Kidney capillary endothelial cell (primary cell): ENCODE measurements at regions not wholly inside any gene's neighbourhood (a gene's known extent, or its start where the extent isn't known, plus 50 kb on each side); places are given as distances from the start of the nearest gene placed in this dataset.
"Not testable (repeated sequence)": the region's sequence is repeated elsewhere in the genome, so short reads cannot be mapped to it uniquely, and the experiment has no call there.

Experiments
- DNase-seq: peaks from one replicate; pipeline ENCODE4 v3.0.0-alpha.2; 2018; ENCODE audit warnings: low spot score

DNA sequence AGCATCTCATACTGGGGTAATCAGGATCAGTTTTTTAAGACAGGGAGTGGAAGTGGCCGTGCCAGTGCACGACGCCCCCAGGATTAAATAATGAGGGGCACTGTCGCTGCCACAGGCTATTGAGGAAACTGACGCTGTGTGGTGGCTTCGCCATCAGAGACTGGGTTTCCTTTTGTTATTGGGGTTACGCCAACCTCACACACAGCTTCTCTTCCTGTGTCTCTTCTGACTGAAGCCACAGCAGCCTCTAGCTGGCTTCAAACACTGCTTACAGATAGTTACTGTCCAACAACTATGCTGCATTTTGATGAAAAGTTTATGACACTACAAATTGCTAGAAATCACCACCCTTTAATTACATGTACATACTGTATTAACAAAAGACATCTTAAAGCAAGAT lies 521.9 kb upstream of the SALL3 start:
- DNase-seq, result no peak

DNA sequence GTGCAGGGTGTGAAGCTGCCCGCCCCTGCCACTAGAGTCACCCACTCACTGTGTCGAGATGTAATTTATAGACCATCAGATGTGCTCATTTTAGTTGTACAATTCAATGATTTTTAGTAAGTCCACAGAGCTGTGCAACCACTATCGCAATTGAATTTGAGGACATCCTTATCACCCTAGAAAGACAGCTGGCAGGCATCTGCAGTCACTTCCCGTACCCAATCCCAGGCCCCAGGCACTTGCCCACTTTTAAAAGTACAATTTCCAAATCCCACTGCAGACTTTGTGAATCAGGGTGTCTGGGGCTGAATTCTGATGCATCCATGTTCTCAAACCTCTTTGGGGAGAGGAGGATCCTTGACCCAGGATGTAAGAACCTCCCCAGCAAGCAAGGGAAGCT lies 521.3 kb upstream of the SALL3 start:
- no peak for DNase-seq

DNA sequence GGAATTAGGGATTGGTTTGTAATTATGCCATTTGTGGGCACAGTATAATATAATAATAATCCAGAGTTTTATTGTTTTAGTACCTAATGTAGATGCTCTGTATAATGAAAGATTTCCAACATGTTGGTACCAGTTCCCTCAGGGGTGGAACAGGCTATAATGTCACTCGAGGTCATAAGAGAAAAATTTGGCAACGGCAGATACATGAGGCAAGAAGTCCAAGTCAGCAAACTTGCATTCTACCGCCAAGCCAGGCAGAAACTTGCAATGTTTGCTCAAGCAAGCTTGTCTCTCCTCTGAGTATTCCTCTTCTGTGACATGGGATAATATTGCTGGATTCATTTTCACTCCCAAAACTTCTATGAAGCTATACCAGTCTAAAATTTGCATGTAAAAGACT lies 520.0 kb upstream of the SALL3 start:
- DNase-seq, result no peak

DNA sequence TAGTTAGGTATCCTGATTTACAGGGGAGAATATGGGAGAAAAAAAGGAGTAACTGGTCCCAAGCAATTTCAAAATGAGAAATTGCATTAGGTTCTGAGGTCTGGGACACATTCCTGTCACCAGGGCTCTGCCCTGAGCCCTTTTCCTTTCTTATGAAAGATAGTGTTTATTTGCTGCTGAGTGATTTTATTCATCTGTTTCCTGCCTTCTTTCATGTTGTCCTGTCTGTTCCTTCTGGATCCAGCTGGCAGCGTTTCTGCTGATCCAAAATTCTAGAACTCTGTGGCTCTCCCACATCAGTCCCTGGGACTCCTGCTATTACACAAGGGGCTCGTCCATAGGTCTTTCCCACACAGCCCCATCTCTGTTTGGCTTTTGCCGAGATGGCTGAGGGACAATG lies 519.1 kb upstream of the SALL3 start:
- DNase-seq, result no peak

DNA sequence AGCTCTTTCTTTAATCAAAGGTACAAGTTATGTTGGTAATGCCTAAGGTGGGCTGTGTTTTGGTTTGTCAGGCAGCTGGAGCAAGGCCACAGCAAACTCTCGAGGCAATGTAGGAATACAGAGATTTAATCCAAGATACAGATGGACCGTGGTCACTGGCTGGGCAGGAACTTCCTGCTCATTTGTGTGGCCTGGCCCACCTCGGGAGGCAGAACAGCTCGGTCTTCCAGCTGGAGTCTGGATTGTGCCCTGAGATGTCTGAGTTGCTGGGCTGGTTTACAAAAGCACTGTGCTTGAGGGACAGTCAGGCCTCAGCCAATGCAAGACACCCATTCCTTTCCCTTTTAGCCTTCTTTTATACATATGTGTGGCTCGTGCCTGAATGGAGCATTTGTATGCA lies 506.1 kb upstream of the SALL3 start:
- no peak for DNase-seq

DNA sequence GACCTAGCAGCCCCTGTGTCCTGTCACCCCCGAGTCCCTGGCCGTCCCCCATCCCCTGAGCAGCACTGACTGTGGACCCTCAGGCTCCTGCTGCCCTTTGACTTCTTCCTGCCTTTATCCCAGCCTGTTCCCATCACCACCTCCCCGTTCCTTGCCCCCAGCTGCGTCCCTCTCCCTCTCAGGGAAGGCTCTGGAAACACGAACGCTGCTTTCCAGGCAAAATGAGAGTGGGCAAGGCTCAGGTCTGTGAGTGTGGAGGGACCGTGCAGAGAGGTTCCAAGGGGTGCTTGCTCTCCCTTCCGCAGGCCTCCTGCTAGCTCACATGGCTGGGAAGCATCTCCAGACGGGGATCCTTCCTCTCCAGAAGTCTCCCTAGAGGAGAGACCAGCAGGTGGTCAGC lies 501.8 kb upstream of the SALL3 start:
- DNase-seq, result no peak

DNA sequence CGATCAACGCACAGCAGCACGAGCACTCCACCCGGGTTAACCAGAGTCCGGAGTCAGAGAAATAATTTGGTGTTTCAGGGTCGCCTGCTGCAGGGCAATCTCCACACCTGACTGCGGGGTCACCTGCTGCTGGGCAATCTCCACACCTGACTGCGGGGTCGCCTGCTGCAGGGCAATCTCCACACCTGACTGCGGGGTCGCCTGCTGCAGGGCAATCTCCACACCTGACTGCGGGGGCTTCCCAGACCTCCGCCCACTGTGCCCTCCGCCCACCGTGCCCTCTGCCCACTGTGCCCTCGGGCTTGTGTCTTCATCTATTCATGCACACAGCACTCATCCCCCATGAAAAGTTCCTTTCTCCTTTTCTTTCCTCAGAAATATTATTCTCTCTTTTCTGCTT lies 500.2 kb upstream of the SALL3 start:
- DNase-seq, result no peak

DNA sequence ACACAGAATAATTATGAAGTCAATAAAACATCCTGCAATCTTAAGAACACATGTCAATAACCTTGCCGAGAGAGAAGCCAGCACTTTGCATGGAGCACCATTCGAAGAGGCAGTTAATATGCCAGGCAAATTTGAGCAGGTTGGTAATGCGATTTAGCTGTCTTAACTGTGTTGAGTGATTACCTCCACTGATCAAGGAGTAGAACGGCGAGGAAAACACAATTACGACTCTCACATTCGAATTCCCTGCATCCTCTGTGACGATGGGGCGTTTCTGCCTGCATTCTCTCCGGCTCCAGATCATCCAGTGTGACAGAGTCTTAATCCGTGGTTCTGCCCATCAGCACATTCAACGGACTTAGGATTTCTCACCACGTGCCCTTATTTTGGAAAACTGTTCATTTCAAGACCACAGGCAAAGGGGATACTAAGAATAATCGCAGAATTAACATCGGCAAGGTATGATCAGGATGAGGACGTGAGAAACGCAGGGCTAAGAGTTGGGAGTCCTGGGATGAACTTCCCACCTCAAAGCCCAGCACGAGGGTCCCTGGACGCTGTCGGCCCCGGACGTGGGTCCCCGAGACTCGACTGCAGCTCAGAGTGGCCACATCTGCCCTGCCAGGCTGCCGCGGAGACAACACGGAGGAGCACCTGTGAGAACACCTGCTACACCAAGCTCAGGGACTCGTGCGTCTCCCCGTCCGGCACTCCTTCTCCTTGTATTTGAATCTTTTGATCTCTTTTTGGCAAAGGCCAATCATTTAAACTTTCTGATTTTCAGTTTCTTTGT lies 499.2 kb upstream of the SALL3 start:
- DNase-seq, result no peak

DNA sequence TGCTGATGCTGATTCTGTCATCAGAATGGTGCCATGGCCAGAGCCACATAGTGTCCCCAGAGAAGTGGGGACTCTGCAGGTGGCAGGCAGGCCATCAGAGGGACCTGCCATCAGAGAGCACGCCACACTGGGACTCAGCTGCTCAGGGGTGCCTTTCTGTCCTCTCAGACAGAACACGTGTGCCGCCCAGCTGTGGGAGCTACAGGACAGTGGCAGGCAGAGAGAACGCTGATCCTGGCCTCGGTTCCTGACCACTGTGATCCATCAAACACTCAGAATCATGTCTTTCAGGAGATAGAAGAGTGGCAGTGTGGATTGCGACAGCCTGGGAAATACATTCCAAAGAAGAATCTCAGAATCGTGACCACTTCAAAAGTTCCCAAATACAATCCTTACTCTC lies 497.2 kb upstream of the SALL3 start:
- no peak for DNase-seq

DNA sequence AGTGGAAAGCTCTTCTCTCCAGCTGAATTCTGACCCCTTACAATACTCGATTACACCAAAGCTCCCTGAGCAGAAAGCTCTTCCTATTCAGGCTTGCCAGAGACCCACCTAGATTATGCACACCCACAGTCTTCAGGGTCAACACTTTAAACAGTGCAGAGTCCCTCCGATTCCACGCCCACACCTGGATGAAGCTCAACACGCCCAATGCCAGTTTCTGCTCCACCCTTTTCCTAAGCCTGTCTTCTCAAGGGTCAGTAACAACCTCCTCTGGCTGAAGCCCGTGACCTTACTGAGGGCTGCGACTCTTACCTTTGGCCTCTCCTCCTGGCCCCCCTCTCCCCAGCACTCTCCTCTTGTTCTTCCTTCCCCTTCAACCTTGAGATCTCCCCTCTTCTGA lies 492.0 kb upstream of the SALL3 start:
- DNase-seq, result no peak

DNA sequence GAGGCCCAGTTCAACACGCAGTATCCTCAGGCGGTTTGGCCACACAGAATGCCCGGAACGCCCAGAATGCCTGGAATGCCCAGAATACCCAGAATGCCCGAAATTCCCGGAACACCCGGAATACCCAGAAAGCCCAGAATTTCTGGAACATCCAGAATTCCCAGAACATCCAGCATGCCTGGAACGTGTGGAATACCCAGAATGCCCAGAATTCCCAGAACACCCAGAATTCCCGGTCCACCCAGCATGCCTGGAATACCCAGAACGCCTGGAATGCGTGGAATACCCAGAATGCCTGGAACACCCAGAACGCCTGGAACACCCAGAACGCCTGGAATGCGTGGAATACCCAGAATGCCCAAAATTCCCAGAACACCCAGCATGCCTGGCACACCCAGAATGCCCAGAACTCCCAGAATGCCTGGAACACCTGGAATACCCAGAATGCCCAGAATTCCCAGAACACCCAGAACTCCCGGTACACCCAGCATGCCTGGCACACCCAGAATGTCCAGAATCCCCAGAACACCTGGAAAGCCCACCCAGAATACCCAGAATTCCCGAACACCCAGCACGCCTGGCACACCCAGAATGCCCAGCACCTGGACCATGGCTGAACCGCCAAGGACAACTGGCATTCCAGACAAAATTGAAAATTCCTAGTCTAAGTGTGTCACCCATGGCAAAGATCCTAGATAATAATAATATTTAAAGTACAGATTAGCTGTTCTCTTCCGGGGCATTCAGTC lies 487.4 kb upstream of the SALL3 start:
- no peak for DNase-seq

DNA sequence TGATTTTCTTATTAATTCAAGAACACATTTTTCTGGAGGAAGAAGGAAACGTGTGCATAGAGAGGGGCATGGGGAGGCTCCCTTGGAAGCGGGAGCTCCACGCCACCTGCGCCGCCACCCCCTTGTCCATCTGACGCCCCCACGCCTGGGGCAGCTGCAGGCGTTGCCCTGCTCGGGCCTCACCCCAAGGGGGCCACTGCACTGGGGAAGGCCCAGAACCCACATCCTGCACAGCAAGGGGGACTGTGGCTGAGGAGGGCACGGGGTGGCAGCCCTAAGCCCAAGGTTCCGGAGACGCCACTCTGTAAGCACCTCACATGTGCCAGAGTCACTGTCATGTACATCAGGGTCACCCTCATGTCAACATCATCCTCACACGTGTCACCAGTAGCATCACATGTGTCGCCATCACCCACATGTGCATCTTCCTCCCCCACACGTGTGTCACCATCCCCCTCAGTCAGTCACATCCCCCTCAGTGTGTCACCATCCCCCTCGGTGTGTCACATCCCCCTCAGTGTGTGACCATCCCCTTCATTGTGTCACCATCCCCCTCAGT lies 486.7 kb upstream of the SALL3 start:
- DNase-seq, result no peak

DNA sequence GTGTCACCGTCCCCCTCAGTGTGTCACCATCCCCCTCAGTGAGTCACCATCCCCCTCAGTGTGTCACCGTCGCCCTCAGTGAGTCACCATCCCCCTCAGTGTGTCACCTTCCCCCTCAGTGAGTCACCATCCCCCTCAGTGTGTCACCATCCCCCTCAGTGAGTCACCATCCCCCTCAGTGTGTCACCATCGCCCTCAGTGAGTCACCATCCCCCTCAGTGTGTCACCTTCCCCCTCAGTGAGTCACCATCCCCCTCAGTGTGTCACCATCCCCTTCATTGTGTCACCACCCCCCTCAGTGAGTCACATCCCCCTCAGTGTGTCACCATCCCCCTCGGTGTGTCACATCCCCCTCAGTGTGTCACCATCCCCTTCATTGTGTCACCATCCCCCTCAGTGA lies 486.1 kb upstream of the SALL3 start:
- not testable (repeated sequence) for DNase-seq

DNA sequence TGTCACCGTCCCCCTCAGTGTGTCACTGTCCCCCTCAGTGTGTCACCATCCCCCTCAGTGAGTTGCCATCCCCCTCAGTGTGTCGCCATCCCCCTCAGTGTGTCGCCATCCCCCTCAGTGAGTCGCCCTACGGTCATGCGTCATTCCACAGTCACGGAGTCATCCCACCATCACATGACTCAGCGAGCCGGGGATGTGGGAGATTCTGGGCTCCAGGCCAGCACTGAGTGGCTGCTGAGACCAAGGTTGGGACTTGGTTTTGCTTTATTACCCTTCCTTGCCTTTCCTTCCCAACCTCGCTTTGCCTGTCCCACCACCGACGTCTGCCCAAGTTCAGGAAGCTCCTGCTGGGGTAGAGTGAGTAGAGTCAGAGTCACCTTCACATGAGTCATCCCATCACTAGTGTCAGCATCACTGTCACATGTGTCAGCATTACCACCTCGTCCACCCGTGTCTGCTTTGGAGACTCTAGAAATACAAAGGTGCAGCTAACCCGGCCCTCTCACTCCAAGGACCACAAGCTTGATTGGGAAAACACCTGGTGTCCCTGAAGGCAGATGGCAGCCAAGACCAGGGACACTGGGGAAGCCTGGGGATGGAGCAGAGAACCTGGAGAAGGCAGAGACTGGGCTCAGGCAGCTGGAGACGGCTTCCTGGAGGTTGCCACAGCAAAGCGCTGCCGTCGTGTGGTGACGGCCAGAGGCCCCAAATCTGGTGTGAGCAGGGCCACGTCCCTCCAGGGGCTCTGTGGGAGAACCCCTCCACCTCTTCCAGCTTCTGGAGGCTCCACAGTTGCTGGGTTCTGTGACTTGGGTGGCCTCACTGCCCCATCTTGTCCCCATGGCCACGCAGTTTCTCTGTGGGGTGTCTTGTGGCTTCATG lies 485.2 kb upstream of the SALL3 start:
- DNase-seq, result no peak

DNA sequence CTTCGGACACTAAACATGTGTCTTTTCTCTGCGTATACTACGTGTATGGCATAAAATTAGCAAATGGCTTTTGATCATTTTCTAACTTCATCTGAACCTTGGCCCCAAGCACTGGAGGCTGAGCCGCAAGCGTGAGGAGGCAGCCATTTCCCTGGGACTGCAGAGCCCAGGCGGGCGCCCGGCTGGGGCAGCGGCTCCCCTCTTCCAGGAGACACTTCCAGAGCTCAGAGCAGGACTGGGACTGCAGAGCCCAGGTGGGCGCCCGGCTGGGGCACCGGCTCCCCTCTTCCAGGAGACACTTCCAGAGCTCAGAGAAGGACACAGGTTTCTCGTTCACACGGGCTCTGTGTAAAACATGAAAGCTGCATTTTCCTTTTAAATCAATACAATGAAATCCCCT lies 484.1 kb upstream of the SALL3 start:
- no peak for DNase-seq

DNA sequence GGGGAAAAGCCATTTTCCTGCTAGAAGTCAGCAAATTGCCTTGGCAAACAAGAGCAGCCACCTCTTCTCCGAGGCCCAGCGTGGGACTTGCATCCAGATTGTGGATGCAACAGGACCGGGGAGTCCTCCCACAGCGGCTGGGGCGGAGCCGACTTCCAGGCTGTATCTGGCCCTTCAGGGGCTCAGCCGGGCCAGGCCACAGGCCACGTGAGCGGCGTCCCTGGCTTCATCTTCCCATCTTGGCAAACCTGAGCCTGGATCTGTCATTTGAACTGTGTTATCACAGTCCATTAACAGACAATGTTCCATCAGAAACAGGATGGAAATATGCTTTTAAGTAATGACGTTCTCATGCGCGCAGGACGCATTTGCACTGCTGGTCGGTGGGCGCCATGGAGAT lies 483.5 kb upstream of the SALL3 start:
- no peak for DNase-seq

DNA sequence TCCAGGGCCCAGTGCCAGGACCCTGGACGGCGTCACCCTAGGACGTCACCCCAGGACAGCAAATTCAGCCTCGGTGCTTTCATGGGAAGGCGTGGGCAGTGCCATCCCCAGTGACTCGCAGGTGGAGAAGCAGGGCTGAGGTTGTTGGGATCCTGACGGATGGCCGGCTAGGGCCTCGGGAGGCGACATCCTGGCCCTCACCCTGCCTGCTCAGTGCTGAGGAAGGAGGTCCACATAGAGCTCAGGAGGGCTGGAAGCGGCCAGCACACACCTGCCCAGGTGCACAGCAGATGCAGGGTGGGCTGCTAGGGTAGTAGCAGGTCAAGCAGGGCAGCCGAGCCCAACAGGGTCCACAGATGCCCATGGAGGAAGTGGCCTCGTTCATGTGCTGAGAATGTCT lies 482.0 kb upstream of the SALL3 start:
- no peak for DNase-seq

DNA sequence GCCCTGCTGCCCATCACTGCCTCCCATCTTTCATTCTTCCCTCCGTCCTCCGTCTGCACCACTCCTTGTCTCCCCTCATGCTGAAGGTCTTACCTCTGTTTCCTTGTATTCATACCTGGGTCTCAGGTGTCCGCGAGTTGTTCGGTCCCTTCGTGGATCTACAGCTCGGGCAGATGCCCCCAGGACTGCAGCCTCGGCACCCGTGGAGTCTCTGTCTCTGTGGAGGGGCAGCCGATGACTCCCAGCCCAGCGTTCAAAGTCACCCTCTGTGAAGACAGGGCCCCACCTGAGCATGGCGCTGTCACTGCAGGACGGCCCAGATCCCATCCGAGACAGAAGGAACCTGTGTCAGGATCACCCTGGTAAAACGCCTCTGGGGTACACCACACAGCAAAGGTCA lies 480.0 kb upstream of the SALL3 start:
- DNase-seq, result no peak

DNA sequence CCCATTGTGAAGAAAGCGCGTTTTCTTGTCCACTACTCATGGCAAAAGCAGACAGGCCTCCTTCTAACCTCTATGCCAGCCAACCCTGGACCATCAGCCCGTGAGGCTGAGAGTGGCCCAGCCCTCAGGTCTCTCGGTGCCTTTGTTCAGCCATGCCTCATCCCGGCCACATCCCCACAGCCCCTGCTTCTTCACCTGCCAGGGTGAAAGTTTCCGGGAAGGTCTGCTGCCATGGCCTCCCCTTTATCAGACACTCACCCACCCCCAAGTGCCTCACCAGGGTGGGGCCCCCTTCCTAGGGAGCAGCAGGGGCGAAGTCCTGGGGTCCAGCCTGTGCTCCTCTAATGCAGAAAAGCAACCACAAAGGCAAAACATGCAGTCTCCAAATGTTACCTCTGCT lies 478.4 kb upstream of the SALL3 start:
- DNase-seq, result no peak

DNA sequence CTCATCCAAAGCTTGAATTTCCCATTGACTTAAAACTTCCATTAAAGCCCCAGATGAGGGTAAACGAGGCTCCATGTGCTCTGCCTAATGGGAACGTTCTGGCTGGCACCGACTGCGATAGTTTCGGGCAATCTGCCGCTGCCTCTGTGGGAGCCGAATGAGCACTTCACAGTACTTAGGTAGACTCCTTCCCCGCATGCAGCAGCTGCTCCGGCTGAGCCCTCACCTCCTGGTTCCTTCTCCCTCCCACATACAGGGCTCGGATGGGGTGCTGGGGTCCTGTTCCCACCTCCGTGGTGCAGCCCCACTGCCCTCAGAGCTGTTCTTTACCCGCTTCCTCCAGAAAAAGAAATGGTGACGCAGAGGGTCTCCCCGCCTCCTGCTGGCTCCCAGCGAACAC lies 476.5 kb upstream of the SALL3 start:
- no peak for DNase-seq

DNA sequence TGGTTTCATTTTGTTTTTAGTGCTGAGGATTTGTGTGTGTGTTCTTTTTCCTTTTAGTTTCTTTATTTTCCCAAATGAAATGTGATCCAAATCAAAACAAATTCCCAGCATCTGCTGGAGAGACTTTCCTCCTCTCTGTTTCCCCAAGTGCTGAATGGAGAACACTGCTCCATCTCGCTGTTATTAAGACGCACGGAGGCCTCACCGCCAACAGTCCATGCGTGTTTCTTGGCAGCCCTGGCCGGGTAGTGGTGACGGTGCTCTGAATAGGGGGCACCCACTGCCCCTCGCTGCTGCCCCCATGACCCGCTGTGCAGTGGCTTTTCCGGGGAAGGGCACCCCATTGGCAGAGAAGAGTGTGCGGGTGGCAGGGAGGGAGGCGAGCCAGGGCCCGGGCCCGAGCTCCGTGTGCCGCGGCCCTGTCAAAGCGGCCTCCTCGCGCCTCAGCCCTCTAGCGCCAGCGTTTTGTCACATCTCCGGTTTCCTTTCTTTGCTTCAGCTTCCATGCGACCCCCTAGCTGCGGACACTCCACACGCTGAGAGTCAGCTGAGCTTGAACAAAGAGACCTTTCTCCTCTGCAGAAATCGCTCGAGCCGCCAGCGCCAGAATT lies 473.7 kb upstream of the SALL3 start:
- DNase-seq, result no peak

DNA sequence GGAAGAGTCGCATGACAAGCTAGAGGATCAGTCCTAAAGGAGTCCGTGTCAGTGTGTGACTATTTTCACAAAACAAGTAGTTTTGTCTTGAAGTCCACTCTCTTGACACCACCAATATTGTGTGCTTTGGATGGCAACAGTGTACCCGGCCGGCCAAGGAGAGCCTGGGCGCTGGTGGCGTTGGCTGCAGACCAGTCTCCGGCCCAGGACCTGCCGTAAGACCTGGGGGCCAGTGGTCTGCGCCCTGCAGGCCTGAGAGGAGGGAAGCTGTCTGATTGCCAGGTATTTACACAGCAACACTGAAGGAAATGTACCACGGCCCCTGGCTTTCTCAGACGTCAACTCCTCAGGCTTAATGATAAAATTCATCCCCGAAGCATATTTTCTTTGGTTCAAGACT lies 472.4 kb upstream of the SALL3 start:
- no peak for DNase-seq
